Left ventricle myocardium inferior (tissue), 1 donor: ENCODE measurements at regions not wholly inside any gene's neighbourhood (a gene's known extent, or its start where the extent isn't known, plus 50 kb on each side); places are given as distances from the start of the nearest gene placed in this dataset.

Experiments
- DNase-seq: peaks from one replicate; pipeline ENCODE4 v3.0.0-alpha.2; 2020
- H3K27ac ChIP-seq: fragments of 200-600 bp; replicated peaks from 2 replicates; pipeline ENCODE4 v1.8.0; 2021
- H3K27me3 ChIP-seq: fragments of 200-600 bp; 2 replicates; pipeline ENCODE4 v1.8.0; 2021; ENCODE audit warnings: low read depth
- H3K36me3 ChIP-seq: fragments of 200-600 bp; 2 replicates; pipeline ENCODE4 v1.8.0; 2021
- H3K4me1 ChIP-seq: fragments of 200-600 bp; 2 replicates; pipeline ENCODE4 v1.8.0; 2021
- H3K4me3 ChIP-seq: fragments of 200-600 bp; 2 replicates; pipeline ENCODE4 v1.8.0; 2021; ENCODE audit warnings: mild to moderate bottlenecking, moderate library complexity
- H3K9me3 ChIP-seq: fragments of 200-600 bp; replicated peaks from 2 replicates; pipeline ENCODE4 v1.8.0; 2021
- CTCF ChIP-seq: fragments of 200-600 bp; IDR thresholded peaks from 2 replicates; pipeline ENCODE4 v1.8.0; 2021; ENCODE audit warnings: antibody characterized with exemption, mild to moderate bottlenecking, borderline replicate concordance
- intact Hi-C: fragments of 100-400 bp; cut with micrococcal nuclease; formaldehyde crosslinking; loops from one replicate; pipeline ENCODE4 v1.11.0; 2022
- donor health status: DM: no; HTN: yes; CAD: no; lungs with severe emphysema.

DNA sequence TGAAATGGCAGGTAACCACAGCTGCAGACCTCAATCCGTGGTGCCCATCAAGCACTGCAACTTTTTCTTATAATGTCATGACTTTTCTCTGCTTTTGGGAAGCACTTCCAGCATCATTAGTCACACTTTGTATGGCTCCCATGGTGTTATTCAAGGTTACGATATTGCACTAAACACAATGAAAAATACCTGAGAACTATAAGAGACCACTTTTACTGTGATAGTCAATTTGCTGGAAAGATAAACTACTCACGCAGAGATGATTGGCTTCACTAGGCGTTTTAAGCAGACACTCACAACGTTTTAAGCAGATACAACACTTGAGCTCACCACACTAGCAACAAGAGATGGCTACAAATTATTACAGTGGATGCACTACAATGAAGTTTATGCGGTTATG, 103.2 kb upstream of the CHRM3 start:
- Histone ChIP-seq H3K27me3 (no peaks in the 10 kb centered on the region), H3K4me1 (no peaks in the 10 kb centered on the region), H3K9me3 (no peaks in the 10 kb centered on the region), H3K36me3 (no peaks in the 10 kb centered on the region), H3K27ac (no peak overlapping the region), H3K4me3 (no peak overlapping the region)
- no peak for TF ChIP-seq CTCF
- intact Hi-C loops: no loop called here
- no peak for DNase-seq

DNA sequence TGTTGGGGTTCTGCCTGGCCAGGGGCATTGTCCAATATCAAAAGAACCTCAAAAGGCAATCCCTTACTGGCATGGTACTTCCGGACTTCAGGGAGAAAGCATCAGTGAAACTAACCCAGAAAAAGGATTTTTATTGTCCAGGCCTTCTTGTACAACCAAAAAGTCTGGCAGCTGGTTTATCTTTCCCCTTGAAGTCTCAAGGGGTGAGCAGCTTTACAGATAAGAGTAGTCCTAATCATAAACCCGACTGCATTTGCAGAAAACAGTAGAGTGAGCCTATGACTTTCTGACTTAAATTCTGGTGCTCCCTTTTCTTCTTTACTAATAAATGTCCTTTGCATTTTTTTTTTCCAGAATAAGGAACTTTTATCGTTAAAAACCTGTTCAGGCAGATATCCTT, 104.0 kb upstream of the CHRM3 start:
- H3K27me3 ChIP-seq: no peaks in the 10 kb centered on the region
- H3K4me3 ChIP-seq: no peak overlapping the region
- no peaks in the 10 kb centered on the region for H3K36me3 ChIP-seq
- no peaks in the 10 kb centered on the region for H3K9me3 ChIP-seq
- no peak overlapping the region for H3K27ac ChIP-seq
- no peak for DNase-seq
- no peaks in the 10 kb centered on the region for H3K4me1 ChIP-seq
- no peak for TF ChIP-seq CTCF
- intact Hi-C loops: no loop called here

GRCh38 chr1:239276051-239276450, 110.3 kb upstream of the CHRM3 start:
- TF ChIP-seq CTCF: no peak
- Histone ChIP-seq H3K36me3 (no peaks in the 10 kb centered on the region), H3K27me3 (no peaks in the 10 kb centered on the region), H3K4me1 (no peaks in the 10 kb centered on the region), H3K9me3 (peaks cover 16% of the 10 kb centered on the region), H3K4me3 (no peak overlapping the region), H3K27ac (no peak overlapping the region)
- no peak for DNase-seq
- intact Hi-C loops: no loop called here

- Histone ChIP-seq H3K36me3 (no peaks in the 10 kb centered on the region), H3K9me3 (peaks cover 16% of the 10 kb centered on the region), H3K27ac (no peak overlapping the region), H3K4me3 (no peak overlapping the region), H3K27me3 (no peaks in the 10 kb centered on the region), H3K4me1 (no peaks in the 10 kb centered on the region)
- intact Hi-C loops: no loop called here
- no peak for TF ChIP-seq CTCF
- DNase-seq: no peak
These were observed 112.0 kb upstream of the CHRM3 start for GRCh38 chr1:239274242-239274830.

GRCh38 chr1:239270509-239270908, 115.9 kb upstream of the CHRM3 start:
- Histone ChIP-seq H3K27me3 (no peaks in the 10 kb centered on the region), H3K36me3 (no peaks in the 10 kb centered on the region), H3K9me3 (peaks cover 16% of the 10 kb centered on the region), H3K27ac (no peak overlapping the region), H3K4me3 (no peak overlapping the region), H3K4me1 (no peaks in the 10 kb centered on the region)
- intact Hi-C loops: no loop called here
- no peak for TF ChIP-seq CTCF
- no peak for DNase-seq
